Right atrium auricular region (tissue), 2 donors: ENCODE measurements at regions not wholly inside any gene's neighbourhood (a gene's known extent, or its start where the extent isn't known, plus 50 kb on each side); places are given as distances from the start of the nearest gene placed in this dataset.
A peak's percentile ranks its signal among the peaks of the same experiment; 100 is the strongest.
"Not testable (repeated sequence)": the region's sequence is repeated elsewhere in the genome, so short reads cannot be mapped to it uniquely, and the experiment has no call there.

Experiments
- DNase-seq: peaks from one replicate; pipeline ENCODE4 v3.0.0-alpha.2; 2019; ENCODE audit warnings: low spot score
- H3K27ac ChIP-seq, 2 donors: fragments of 200-600 bp; sonication (generic); 1 replicate in 1 of 2; 2 replicates in 1 of 2; pipeline ENCODE4 v1.5.1; 2016 to 2019
- H3K27me3 ChIP-seq, 2 donors: fragments of 200-600 bp; sonication (generic); one replicate each; pipeline versions ENCODE4 v1.5.1 to v1.6.0; 2017 to 2019
- H3K36me3 ChIP-seq: fragments of 200-600 bp; sonication (generic); one replicate; pipeline ENCODE4 v1.5.1; 2016
- H3K4me1 ChIP-seq, 2 donors: fragments of 200-600 bp; sonication (generic); one replicate each; pipeline versions ENCODE4 v1.5.1 to v1.6.0; 2017 to 2019
- H3K4me3 ChIP-seq, 2 donors: fragments of 200-600 bp; sonication (generic); 1 replicate in 1 of 2; 2 replicates in 1 of 2; pipeline ENCODE4 v1.5.1; 2017 to 2019; ENCODE audit warnings: mild to moderate bottlenecking in 1 of 2, moderate library complexity in 1 of 2
- H3K9me3 ChIP-seq, 2 donors: fragments of 200-600 bp; sonication (generic); one replicate each; pipeline ENCODE4 v1.5.1; 2019
- CTCF ChIP-seq, 2 donors: fragments of 200-600 bp; sonication (generic); IDR thresholded peaks; one replicate each; pipeline ENCODE4 v1.5.1; 2019; ENCODE audit warnings: antibody characterized with exemption in 2 of 2

- no peaks in the 10 kb centered on the region for H3K4me1 ChIP-seq
- TF ChIP-seq CTCF (IDR thresholded peaks at IDR 0.05): no peak
- peak overlapping the region in 1 of 2 donors; percentile 50 for H3K27ac ChIP-seq
- no peaks in the 10 kb centered on the region for H3K9me3 ChIP-seq
- DNase-seq: no peak
- H3K36me3 ChIP-seq: no peaks in the 10 kb centered on the region
- no peaks in the 10 kb centered on the region for H3K27me3 ChIP-seq
- no peak overlapping the region for H3K4me3 ChIP-seq
Measured at GRCh38 chr5:156218367-156219158, 108.4 kb upstream of the SGCD start.

- TF ChIP-seq CTCF (IDR thresholded peaks at IDR 0.05): no peak
- Histone ChIP-seq H3K4me1 (no peaks in the 10 kb centered on the region), H3K36me3 (no peaks in the 10 kb centered on the region), H3K9me3 (no peaks in the 10 kb centered on the region), H3K27ac (peak overlapping the region in 1 of 2 donors; percentile 50), H3K4me3 (no peak overlapping the region), H3K27me3 (no peaks in the 10 kb centered on the region)
- DNase-seq: no peak
Measured at GRCh38 chr5:156219483-156220005, 107.4 kb upstream of the SGCD start.

- Histone ChIP-seq H3K36me3 (no peaks in the 10 kb centered on the region), H3K9me3 (no peaks in the 10 kb centered on the region), H3K4me1 (no peaks in the 10 kb centered on the region), H3K4me3 (no peak overlapping the region), H3K27me3 (no peaks in the 10 kb centered on the region), H3K27ac (no peak overlapping the region)
- no peak for TF ChIP-seq CTCF (IDR thresholded peaks at IDR 0.05)
- no peak for DNase-seq
Measured at GRCh38 chr5:156221816-156222215, 105.1 kb upstream of the SGCD start.

- Histone ChIP-seq H3K27ac (no peak overlapping the region), H3K4me3 (no peak overlapping the region), H3K9me3 (no peaks in the 10 kb centered on the region), H3K4me1 (no peaks in the 10 kb centered on the region), H3K27me3 (no peaks in the 10 kb centered on the region), H3K36me3 (no peaks in the 10 kb centered on the region)
- no peak for TF ChIP-seq CTCF (IDR thresholded peaks at IDR 0.05)
- DNase-seq: no peak
Measured at GRCh38 chr5:156223547-156223946, 103.4 kb upstream of the SGCD start.

GRCh38 chr5:156226485-156226884, 100.5 kb upstream of the SGCD start:
- H3K9me3 ChIP-seq, H3K27me3 ChIP-seq, H3K4me1 ChIP-seq, DNase-seq, H3K4me3 ChIP-seq, H3K36me3 ChIP-seq, H3K27ac ChIP-seq: not testable (repeated sequence)

GRCh38 chr5:156230887-156231286, 96.1 kb upstream of the SGCD start:
- no peak overlapping the region for H3K4me3 ChIP-seq
- H3K27me3 ChIP-seq: no peaks in the 10 kb centered on the region
- no peaks in the 10 kb centered on the region for H3K9me3 ChIP-seq
- no peak for DNase-seq
- H3K4me1 ChIP-seq: no peaks in the 10 kb centered on the region
- no peak for TF ChIP-seq CTCF (IDR thresholded peaks at IDR 0.05)
- H3K36me3 ChIP-seq: no peaks in the 10 kb centered on the region
- no peak overlapping the region for H3K27ac ChIP-seq
